ENCODE measurements at regions not wholly inside any gene's neighbourhood (a gene's known extent, or its start where the extent isn't known, plus 50 kb on each side); places are given as distances from the start of the nearest gene placed in this dataset.
"Not testable (repeated sequence)": the region's sequence is repeated elsewhere in the genome, so short reads cannot be mapped to it uniquely, and the experiment has no call there.

DNA sequence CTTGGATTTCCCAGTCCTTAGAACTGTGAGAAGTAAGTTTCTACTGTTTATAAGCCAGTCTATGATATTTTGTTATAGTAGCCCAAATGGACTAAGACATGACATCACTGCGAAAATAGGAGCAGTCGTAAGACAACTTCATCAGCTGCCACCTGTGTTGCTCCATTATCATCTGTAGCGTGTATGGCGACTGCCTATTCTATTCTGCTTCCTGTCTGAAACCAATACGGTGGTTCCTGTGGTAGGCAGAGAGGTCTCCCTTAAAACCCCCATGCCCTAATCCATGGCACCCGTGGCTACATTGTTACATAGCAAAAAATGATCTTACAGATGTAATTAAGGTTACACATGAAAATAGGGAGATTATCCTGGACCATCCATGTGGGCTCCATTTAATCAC lies 105.4 kb upstream of the FAT1 start:
- peaks cover 10% of the 10 kb centered on the region for H3K9me3 Mint-ChIP-seq
- ATAC-seq (no peak), DNase-seq (no peak)
- no peak overlapping the region for H3K4me3 Mint-ChIP-seq
- no peaks in the 10 kb centered on the region for H3K27me3 Mint-ChIP-seq (ENCODE audit: low read depth)
- no peaks in the 10 kb centered on the region for H3K36me3 Mint-ChIP-seq (ENCODE audit: insufficient read depth)
- no peaks in the 10 kb centered on the region for H3K4me1 Mint-ChIP-seq (ENCODE audit: low read depth)

DNA sequence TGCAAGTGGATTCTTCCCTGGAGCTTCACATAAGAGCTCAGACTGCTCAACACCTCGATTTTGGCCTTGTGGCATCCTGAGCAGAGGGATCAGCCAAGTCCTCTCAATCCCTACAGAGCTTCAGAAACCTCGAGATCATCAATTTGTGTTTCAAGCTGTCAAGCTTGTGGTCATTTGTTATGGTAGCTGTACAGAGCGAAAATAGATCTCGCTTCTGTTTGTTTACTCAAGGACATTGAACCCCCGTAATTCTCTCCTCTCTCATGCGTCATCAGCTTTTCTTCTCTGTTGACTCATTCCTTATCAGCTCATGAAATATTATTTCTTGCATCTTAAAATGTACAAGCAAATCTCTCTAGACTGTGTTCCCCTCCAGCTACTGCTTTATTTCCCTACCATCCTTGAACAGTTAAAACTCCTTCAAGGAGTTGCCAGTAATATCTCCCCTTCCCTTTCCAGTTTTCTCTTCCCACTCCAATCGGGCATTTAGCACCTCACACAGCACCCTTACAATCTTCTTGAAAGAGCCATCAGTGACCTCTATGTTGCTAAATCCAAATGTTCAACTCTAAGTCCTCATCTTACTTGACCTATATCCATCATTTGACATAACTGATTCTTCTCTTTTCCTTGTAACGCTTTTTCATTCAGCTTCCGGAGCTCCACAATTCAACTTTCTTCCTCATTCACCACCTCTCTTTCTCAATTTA lies 106.2 kb upstream of the FAT1 start:
- H3K36me3 Mint-ChIP-seq (ENCODE audit: insufficient read depth), result no peaks in the 10 kb centered on the region
- H3K9me3 Mint-ChIP-seq, result peaks cover 10% of the 10 kb centered on the region
- no peaks in the 10 kb centered on the region for H3K27me3 Mint-ChIP-seq (ENCODE audit: low read depth)
- no peaks in the 10 kb centered on the region for H3K4me1 Mint-ChIP-seq (ENCODE audit: low read depth)
- no peak for ATAC-seq
- no peak for DNase-seq
- H3K4me3 Mint-ChIP-seq, result no peak overlapping the region

DNA sequence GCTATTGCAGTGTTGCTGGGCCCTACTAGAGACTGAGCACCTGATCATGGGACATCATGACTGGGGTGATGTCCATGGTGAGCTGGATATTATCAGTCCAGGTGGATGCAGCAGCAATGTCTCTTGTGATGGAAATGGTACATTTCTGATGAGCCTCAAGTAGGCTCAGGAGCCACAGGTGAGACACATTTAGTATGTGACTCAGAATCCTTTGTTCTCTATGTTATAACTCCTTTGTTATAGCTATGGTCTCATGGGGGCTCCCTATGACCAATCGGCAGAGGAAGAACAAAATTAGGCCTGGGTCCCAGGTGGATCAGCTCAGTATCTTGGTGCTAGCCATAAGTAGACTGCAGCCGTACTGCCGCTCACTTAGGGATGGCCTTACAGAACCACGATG lies 107.9 kb upstream of the FAT1 start:
- ATAC-seq (no peak), DNase-seq (no peak)
- H3K36me3 Mint-ChIP-seq (ENCODE audit: insufficient read depth), result no peaks in the 10 kb centered on the region

DNA sequence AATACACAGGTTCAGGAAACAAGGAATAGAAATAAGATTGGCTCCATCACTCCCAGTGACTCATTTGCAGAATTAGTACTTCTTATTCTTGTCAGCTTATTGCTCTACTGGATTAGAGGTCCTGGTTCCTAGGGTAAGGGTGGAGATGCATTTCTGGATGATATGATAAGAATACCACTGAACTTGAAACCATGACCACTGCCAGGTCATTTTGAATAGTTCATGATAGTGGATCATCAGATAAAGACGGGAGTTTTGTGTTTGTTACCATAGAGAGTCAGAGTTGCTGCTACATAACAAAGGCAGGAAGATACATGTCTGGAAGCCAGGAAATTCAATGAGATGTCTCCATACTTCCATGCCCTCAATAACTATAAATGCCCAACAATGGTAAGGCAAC lies 109.2 kb upstream of the FAT1 start:
- Mint-ChIP-seq H3K4me1 (ENCODE audit: low read depth) (no peaks in the 10 kb centered on the region), H3K36me3 (ENCODE audit: insufficient read depth) (no peaks in the 10 kb centered on the region), H3K4me3 (no peak overlapping the region), H3K9me3 (peaks cover 18% of the 10 kb centered on the region), H3K27me3 (ENCODE audit: low read depth) (no peaks in the 10 kb centered on the region)
- ATAC-seq (no peak), DNase-seq (no peak)

More for the DNA sequence above, 107.9 kb upstream of the FAT1 start:
- H3K9me3 Mint-ChIP-seq, result peaks cover 10% of the 10 kb centered on the region
- H3K4me1 Mint-ChIP-seq (ENCODE audit: low read depth), result no peaks in the 10 kb centered on the region
- H3K4me3 Mint-ChIP-seq, result no peak overlapping the region
- no peaks in the 10 kb centered on the region for H3K27me3 Mint-ChIP-seq (ENCODE audit: low read depth)

DNA sequence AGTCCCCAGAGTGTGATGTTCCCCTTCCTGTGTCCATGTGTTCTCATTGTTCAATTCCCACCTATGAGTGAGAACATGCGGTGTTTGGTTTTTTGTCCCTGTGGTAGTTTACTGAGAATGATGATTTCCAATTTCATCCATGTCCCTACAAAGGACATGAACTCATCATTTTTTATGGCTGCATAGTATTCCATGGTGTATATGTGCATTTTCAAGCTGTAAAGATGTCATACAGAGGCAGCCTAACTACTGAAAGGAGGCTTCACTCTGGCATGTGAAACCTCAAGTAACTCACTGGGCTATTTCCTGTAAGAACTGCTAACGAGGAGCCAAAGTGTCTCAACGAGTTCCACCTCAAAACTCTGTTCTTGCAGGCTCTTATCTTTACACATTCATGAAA lies 113.8 kb upstream of the FAT1 start:
- not testable (repeated sequence) for H3K27me3 Mint-ChIP-seq (ENCODE audit: low read depth); H3K36me3 Mint-ChIP-seq (ENCODE audit: insufficient read depth); H3K9me3 Mint-ChIP-seq; H3K4me3 Mint-ChIP-seq; ATAC-seq; DNase-seq; H3K4me1 Mint-ChIP-seq (ENCODE audit: low read depth)

DNA sequence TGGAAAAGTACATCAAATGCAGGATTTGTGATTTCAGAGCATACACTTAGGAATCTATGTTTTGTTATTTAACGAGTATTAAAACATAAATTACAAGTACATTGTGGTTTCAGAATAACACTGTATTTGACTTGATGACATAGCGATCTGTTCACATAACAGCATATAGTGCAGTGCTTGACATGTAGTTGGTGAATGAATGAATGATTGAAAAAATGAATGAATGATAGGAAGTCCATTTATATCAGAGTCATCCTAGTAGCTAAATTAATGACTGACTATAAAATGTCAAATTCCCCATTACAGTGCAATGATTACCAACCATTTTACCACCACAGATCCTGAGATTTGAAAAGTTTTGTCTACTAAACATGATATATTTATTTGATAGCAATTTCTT lies 114.6 kb upstream of the FAT1 start:
- DNase-seq, result no peak
- no peak overlapping the region for H3K4me3 Mint-ChIP-seq
- no peaks in the 10 kb centered on the region for H3K36me3 Mint-ChIP-seq (ENCODE audit: insufficient read depth)
- no peaks in the 10 kb centered on the region for H3K27me3 Mint-ChIP-seq (ENCODE audit: low read depth)
- H3K9me3 Mint-ChIP-seq, result peaks cover 12% of the 10 kb centered on the region
- ATAC-seq, result no peak
- no peaks in the 10 kb centered on the region for H3K4me1 Mint-ChIP-seq (ENCODE audit: low read depth)

DNA sequence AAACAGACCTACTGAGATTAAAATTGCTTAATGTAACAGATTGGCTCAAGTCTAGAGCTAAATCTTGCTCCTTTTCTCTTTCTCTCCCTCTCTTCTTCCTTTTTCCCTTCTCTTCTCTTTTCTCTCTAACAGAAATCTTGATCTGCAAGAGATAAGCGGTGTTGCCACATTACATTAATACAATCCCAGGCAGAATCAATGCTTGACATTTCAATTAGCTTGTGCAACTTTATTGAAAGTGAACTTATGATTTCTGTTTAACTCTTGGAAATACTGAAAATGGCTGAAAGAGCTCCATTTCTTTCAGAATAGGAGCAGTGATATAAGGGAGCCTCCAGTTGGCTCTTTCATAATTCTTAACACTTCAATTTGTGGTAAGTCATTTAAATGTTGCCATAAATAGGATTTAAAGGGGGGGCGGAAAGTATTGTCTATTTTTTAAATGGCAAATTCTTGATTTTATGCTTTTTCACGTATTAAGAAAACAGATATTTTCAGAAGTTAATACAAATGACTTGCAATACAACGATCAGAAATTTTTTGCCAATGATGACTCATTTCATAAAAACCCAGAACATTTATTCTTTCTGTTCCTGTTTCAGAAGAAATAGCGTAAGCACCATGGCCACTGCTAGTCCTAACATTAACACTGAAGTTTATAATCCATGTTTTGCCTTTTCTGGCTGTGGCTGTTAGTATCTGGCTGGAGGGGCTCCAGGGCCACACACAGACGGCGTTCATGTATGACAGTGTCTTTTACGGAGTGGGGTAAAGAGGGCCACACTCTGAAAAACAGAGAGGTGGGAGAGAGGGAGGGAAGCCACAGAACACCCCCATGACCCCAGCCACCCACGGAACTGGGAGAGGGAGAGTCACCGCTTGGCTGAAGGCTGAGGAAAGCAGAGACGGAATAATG lies 115.7 kb upstream of the FAT1 start:
- no peak overlapping the region for H3K4me3 Mint-ChIP-seq

DNA sequence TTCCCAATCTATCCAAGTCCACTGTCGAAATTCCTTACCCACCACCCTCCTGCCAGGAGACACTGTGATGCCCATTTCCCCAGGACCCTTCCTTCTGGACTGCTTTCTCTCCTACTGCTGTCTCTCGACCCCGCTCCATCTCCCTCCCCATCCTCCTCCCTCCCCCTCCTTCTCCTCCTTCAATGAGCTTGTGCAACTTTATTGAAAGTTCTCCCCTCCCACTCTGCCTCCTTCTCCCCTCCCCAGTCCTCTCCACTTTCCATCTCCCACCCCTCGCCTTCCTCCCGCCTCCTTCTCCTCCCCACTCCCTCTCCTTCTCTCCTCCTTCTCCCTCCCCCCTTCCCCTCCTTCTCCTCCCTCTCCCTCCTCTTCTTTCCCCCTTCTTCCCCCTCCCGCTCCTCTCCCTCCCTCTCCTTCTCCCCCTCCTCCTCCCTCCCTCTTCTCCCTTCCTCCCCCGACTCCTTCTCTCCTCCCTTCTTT lies 116.6 kb upstream of the FAT1 start:
- peaks cover 20% of the 10 kb centered on the region for H3K9me3 Mint-ChIP-seq
- no peaks in the 10 kb centered on the region for H3K27me3 Mint-ChIP-seq (ENCODE audit: low read depth)
- H3K36me3 Mint-ChIP-seq (ENCODE audit: insufficient read depth), result no peaks in the 10 kb centered on the region
- ATAC-seq, result no peak
- no peaks in the 10 kb centered on the region for H3K4me1 Mint-ChIP-seq (ENCODE audit: low read depth)
- H3K4me3 Mint-ChIP-seq, result no peak overlapping the region
- DNase-seq, result no peak

More for the DNA sequence above, 115.7 kb upstream of the FAT1 start:
- DNase-seq (no peak), ATAC-seq (no peak)
- no peaks in the 10 kb centered on the region for H3K27me3 Mint-ChIP-seq (ENCODE audit: low read depth)
- H3K4me1 Mint-ChIP-seq (ENCODE audit: low read depth), result no peaks in the 10 kb centered on the region
- H3K9me3 Mint-ChIP-seq, result peaks cover 17% of the 10 kb centered on the region
- H3K36me3 Mint-ChIP-seq (ENCODE audit: insufficient read depth), result no peaks in the 10 kb centered on the region

DNA sequence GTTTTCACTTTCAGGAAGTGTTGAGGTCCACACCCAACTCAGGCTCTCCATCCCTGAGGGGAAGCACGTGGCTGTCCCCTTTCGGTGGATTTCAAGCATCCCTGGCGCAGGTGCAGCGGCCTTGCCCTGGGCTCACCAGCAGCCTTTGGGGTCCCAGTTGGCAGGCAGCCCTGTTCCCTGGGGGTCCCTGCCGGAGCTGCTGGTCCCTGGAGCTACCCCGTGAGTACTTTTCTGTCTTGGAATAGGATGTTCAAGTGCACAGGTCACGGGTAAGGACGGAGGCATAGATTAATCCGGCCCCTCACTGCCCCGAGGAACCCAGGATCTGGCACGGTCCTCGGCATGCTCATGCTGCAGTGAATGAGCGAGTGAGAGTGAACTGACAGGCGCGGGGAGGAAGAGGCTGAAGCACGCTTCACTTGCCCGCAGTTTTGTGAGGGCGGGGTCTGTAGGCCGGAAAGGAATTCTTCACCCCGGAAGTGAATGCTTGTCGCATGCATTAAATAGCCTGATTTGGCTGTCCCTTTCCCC lies 117.2 kb upstream of the FAT1 start:
- Mint-ChIP-seq H3K4me3 (no peak overlapping the region), H3K4me1 (ENCODE audit: low read depth) (no peaks in the 10 kb centered on the region), H3K27me3 (ENCODE audit: low read depth) (no peaks in the 10 kb centered on the region), H3K9me3 (peaks cover 20% of the 10 kb centered on the region), H3K36me3 (ENCODE audit: insufficient read depth) (no peaks in the 10 kb centered on the region)
- no peak for DNase-seq
- no peak for ATAC-seq

DNA sequence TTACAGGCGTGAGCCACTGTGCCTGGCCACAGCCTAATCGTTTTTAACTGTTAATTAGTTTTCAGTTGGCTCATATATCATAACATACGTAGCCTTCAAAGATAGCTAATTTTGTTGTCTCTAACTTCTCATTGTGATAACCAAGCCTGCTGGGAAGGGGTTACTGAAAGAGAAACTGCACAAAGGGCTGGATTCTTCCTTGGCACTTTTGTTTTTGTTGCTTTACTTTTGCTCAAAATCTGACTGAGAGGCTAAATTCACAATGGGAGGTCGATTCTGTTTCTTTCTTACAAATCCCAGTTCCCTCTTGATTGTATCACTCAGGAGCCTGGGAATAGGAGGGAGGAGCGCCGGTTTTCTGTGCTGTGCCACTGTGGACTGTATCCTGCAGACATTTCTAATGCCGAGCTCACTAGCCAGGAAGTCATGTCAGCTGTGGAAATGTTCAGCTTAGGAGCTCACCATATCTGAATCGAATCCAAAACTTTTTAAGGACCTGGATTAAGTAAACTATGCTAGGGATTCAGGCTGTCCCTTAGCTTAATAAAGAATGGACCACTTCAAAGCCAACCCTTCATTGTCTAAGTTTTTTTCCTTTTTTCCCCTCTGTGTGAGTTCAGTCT lies 120.5 kb upstream of the FAT1 start:
- H3K4me3 Mint-ChIP-seq, result no peak overlapping the region
- H3K9me3 Mint-ChIP-seq, result peaks cover 15% of the 10 kb centered on the region
- no peaks in the 10 kb centered on the region for H3K4me1 Mint-ChIP-seq (ENCODE audit: low read depth)
- H3K36me3 Mint-ChIP-seq (ENCODE audit: insufficient read depth), result no peaks in the 10 kb centered on the region
- H3K27me3 Mint-ChIP-seq (ENCODE audit: low read depth), result no peaks in the 10 kb centered on the region
- no peak for ATAC-seq
- DNase-seq, result no peak

DNA sequence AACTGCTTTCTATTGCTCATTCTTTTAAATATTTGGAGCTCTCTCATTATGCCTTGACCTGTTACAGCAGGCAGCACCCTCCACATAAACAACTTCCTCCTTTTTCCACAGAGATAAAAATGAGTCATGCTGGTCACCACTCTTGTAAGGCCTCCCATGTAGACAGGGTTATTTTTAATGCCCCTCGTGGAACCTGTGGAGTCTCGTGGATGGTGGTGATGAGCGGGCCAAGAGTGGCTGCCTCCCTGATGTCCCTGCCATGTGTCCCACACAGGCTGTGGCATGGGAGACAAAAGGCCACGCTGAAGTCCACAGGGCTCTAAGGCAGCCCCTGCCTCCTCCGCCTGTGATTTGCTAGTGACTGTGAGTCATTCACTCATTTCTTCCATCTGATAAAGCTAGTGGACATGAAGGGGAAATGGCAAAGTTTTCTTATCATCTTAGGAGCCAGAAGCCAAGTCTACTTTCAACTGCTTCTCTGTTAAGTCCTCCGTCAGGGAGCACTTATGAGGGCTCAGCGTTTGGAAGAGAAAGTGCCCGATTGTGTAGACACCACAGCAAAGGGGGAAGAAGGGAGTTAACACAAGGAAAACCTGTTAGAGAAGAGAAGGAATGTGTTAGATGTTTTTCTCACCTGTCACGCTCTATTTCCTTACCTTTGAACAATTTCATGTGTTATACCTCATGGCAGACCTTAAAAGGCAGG lies 121.6 kb upstream of the FAT1 start:
- no peak for ATAC-seq

DNA sequence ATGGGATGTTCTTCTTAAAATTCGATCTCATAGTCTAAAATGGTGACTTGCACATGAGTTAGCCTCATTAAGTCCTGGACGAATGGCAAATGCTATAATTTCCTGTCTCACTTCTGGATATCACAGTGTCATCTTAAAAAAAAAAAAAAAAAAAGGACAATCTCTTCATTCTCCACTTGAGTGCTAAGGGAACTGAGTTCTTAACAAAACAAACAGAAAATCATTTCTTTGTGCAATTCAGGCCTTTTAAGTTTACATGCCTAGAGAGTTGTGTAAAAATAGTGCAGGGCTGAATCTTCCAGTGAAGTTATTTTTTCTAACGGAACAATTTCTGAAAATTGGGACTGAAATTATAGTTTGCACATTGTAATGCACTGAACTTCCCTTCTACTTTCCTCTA lies 122.8 kb upstream of the FAT1 start:
- no peaks in the 10 kb centered on the region for H3K4me1 Mint-ChIP-seq (ENCODE audit: low read depth)
- ATAC-seq, result no peak
- no peak overlapping the region for H3K4me3 Mint-ChIP-seq
- no peaks in the 10 kb centered on the region for H3K27me3 Mint-ChIP-seq (ENCODE audit: low read depth)
- peaks cover 26% of the 10 kb centered on the region for H3K9me3 Mint-ChIP-seq
- DNase-seq, result no peak
- H3K36me3 Mint-ChIP-seq (ENCODE audit: insufficient read depth), result no peaks in the 10 kb centered on the region

More for the DNA sequence above, 121.6 kb upstream of the FAT1 start:
- Mint-ChIP-seq H3K36me3 (ENCODE audit: insufficient read depth) (no peaks in the 10 kb centered on the region), H3K9me3 (peaks cover 15% of the 10 kb centered on the region), H3K4me3 (no peak overlapping the region), H3K4me1 (ENCODE audit: low read depth) (no peaks in the 10 kb centered on the region), H3K27me3 (ENCODE audit: low read depth) (no peaks in the 10 kb centered on the region)
- no peak for DNase-seq

DNA sequence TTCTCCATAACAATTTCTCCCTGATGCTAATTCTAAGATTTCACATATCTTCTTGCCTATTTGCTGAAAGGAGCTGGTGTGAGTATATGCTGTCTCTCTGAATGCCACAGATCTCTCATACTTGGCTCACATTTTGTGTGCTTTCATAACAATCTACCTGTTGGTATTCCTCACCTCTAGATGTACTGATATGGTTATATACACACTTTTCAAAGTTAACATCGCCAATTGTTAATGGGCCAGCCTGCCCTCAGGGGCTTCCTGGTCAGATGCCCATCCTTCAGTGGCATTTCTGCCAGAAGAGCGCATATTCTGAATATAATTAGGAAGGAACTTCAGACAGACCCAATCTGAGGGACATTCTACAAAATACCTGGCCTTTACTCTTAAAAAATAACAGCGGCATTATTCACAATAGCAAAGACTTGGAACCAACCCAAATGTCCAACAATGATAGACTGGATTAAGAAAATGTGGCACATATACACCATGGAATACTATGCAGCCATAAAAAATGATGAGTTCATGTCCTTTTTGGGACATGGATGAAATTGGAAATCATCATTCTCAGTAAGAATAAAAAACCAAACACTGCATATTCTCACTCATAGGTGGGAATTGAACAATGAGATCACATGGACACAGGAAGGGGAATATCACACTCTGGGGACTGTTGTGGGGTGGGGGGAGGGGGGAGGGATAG lies 123.9 kb upstream of the FAT1 start:
- H3K4me3 Mint-ChIP-seq; DNase-seq; ATAC-seq; H3K27me3 Mint-ChIP-seq (ENCODE audit: low read depth); H3K36me3 Mint-ChIP-seq (ENCODE audit: insufficient read depth); H3K4me1 Mint-ChIP-seq (ENCODE audit: low read depth): not testable (repeated sequence)
- peaks cover 33% of the 10 kb centered on the region for H3K9me3 Mint-ChIP-seq
